ENCODE measurements at regions not wholly inside any gene's neighbourhood (a gene's known extent, or its start where the extent isn't known, plus 50 kb on each side); places are given as distances from the start of the nearest gene placed in this dataset.
A peak's percentile ranks its signal among the peaks of the same experiment; 100 is the strongest.

- H3K27me3 ChIP-seq (ENCODE audit: control insufficient read depth, insufficient read depth, low read length), result peaks cover 8% of the 10 kb centered on the region
- DNase-seq (no peak), ATAC-seq (no peak)
- H3K9me3 Mint-ChIP-seq, result no peaks in the 10 kb centered on the region
- WGBS (ENCODE audit: insufficient coverage), result 94% methylated on average over 5 of the region's 5 CpGs
- no peak overlapping the region for H3K27ac Mint-ChIP-seq
- H3K27me3 Mint-ChIP-seq (ENCODE audit: low read depth in 2 of 2), result peaks cover 24 to 35% of the 10 kb centered on the region in 2 donors
- no peak overlapping the region for H3K4me3 ChIP-seq (ENCODE audit: low read length)
- H3K4me3 Mint-ChIP-seq, result no peak overlapping the region
- no peaks in the 10 kb centered on the region for H3K36me3 Mint-ChIP-seq
- H3K27ac ChIP-seq (ENCODE audit: low read length), result no peak overlapping the region
- H3K4me1 ChIP-seq (ENCODE audit: control insufficient read depth, insufficient read depth, low read length), result no peaks in the 10 kb centered on the region
- H3K9me3 ChIP-seq (ENCODE audit: control insufficient read depth, insufficient read depth, low read length), result no peaks in the 10 kb centered on the region
- TF ChIP-seq CTCF (IDR thresholded peaks at IDR 0.05), result no peak
- H3K36me3 ChIP-seq (ENCODE audit: control insufficient read depth, insufficient read depth, low read length), result no peaks in the 10 kb centered on the region
- no peaks in the 10 kb centered on the region for H3K4me1 Mint-ChIP-seq
- intact Hi-C loops (cut with micrococcal nuclease), result no loop called here
Observed at GRCh38 chr10:44289125-44289524, 95.8 kb downstream of the CXCL12 start.

GRCh38 chr10:44287408-44287807, 97.5 kb downstream of the CXCL12 start:
- H3K4me1 ChIP-seq (ENCODE audit: control insufficient read depth, insufficient read depth, low read length), result no peaks in the 10 kb centered on the region
- no peak overlapping the region for H3K4me3 ChIP-seq (ENCODE audit: low read length)
- no peaks in the 10 kb centered on the region for H3K9me3 ChIP-seq (ENCODE audit: control insufficient read depth, insufficient read depth, low read length)
- H3K27ac Mint-ChIP-seq, result no peak overlapping the region
- intact Hi-C loops (cut with micrococcal nuclease), result no loop called here
- WGBS (ENCODE audit: insufficient coverage), result 78% methylated on average over 2 of the region's 2 CpGs
- no peaks in the 10 kb centered on the region for H3K9me3 Mint-ChIP-seq
- H3K27me3 Mint-ChIP-seq (ENCODE audit: low read depth in 2 of 2), result peaks cover 23 to 44% of the 10 kb centered on the region in 2 donors
- no peak overlapping the region for H3K27ac ChIP-seq (ENCODE audit: low read length)
- H3K4me1 Mint-ChIP-seq, result no peaks in the 10 kb centered on the region
- peaks cover 4% of the 10 kb centered on the region for H3K27me3 ChIP-seq (ENCODE audit: control insufficient read depth, insufficient read depth, low read length)
- no peak for TF ChIP-seq CTCF (IDR thresholded peaks at IDR 0.05)
- no peaks in the 10 kb centered on the region for H3K36me3 Mint-ChIP-seq
- DNase-seq (no peak), ATAC-seq (no peak)
- no peaks in the 10 kb centered on the region for H3K36me3 ChIP-seq (ENCODE audit: control insufficient read depth, insufficient read depth, low read length)
- H3K4me3 Mint-ChIP-seq, result no peak overlapping the region

GRCh38 chr10:44284198-44285084, 100.5 kb downstream of the CXCL12 start:
- Histone ChIP-seq H3K4me3 (ENCODE audit: low read length) (no peak overlapping the region), H3K36me3 (ENCODE audit: control insufficient read depth, insufficient read depth, low read length) (no peaks in the 10 kb centered on the region), H3K27me3 (ENCODE audit: control insufficient read depth, insufficient read depth, low read length) (peaks cover 2% of the 10 kb centered on the region), H3K4me1 (ENCODE audit: control insufficient read depth, insufficient read depth, low read length) (no peaks in the 10 kb centered on the region), H3K9me3 (ENCODE audit: control insufficient read depth, insufficient read depth, low read length) (no peaks in the 10 kb centered on the region), H3K27ac (ENCODE audit: low read length) (no peak overlapping the region)
- no peak for TF ChIP-seq CTCF (IDR thresholded peaks at IDR 0.05)
- H3K4me3 Mint-ChIP-seq, result no peak overlapping the region
- intact Hi-C loops (cut with micrococcal nuclease), result no loop called here
- H3K27ac Mint-ChIP-seq, result no peak overlapping the region
- no peaks in the 10 kb centered on the region for H3K9me3 Mint-ChIP-seq
- peaks cover 12 to 31% of the 10 kb centered on the region in 2 donors for H3K27me3 Mint-ChIP-seq (ENCODE audit: low read depth in 2 of 2)
- ATAC-seq (peak in 1 of 3 donors; percentile 27), DNase-seq (no peak)
- 88% methylated on average over 6 of the region's 6 CpGs for WGBS (ENCODE audit: insufficient coverage)
- no peaks in the 10 kb centered on the region for H3K4me1 Mint-ChIP-seq
- H3K36me3 Mint-ChIP-seq, result no peaks in the 10 kb centered on the region
